H1 (cell line): ENCODE measurements at regions not wholly inside any gene's neighbourhood (a gene's known extent, or its start where the extent isn't known, plus 50 kb on each side); places are given as distances from the start of the nearest gene placed in this dataset.

Experiments
- CTCF ChIA-PET: fragments of 300-600 bp; sonication (Branson Sonifier 250); formaldehyde crosslinking; loops from one replicate; lab custom pipeline; 2021; ENCODE audit not compliant: partially characterized antibody; lab: Charles Lee
- POLR2A ChIA-PET: fragments of 300-600 bp; sonication (Branson Sonifier 250); formaldehyde crosslinking; loops from one replicate; lab custom pipeline; 2021; ENCODE audit warnings: inconsistent platforms; ENCODE audit not compliant: partially characterized antibody; lab: Charles Lee
- DNase-seq, 2 experiments: peaks; one replicate each; pipeline versions ENCODE4 v3.0.0 to v3.0.0-alpha.2; 2010 to 2022; ENCODE audit warnings: low spot score in 2 of 2, low read depth in 1 of 2, mixed read lengths in 1 of 2
- FAIRE-seq: peaks from 2 replicates; lab custom pipeline; 2011; peaks lifted over from hg19 to GRCh38; lab: Jason Lieb, UNC
- H2AFZ ChIP-seq: 2 replicates; pipeline ENCODE4 v1.8.1; 2012; ENCODE audit warnings: low read length, inconsistent platforms
- H2AK5ac ChIP-seq: 2 replicates; pipeline ENCODE4 v1.6.1; 2013; ENCODE audit warnings: low read depth, low read length
- H2BK120ac ChIP-seq: replicated peaks from 2 replicates; pipeline ENCODE3; 2013; ENCODE audit warnings: low read depth, low read length, inconsistent platforms
- H2BK12ac ChIP-seq: 2 replicates; pipeline ENCODE4 v1.6.1; 2013; ENCODE audit warnings: low read depth, low read length
- H2BK15ac ChIP-seq: 2 replicates; pipeline ENCODE4 v1.6.1; 2013; ENCODE audit warnings: low read length
- H2BK20ac ChIP-seq: 2 replicates; pipeline ENCODE4 v1.6.1; 2013; ENCODE audit warnings: low read length
- H2BK5ac ChIP-seq: 2 replicates; pipeline ENCODE4 v1.6.1; 2013; ENCODE audit warnings: low read depth, low read length
- H3K14ac ChIP-seq: 2 replicates; pipeline ENCODE4 v1.6.1; 2013; ENCODE audit warnings: inconsistent platforms; ENCODE audit not compliant: insufficient read length
- H3K18ac ChIP-seq: 2 replicates; pipeline ENCODE4 v1.6.1; 2013; ENCODE audit warnings: low read length; ENCODE audit errors: extremely low read depth
- H3K23ac ChIP-seq: 2 replicates; pipeline ENCODE4 v1.6.1; 2013; ENCODE audit warnings: inconsistent platforms; ENCODE audit not compliant: insufficient read length
- H3K23me2 ChIP-seq: 2 replicates; pipeline ENCODE4 v1.6.1; 2013; ENCODE audit warnings: low read depth, low read length
- H3K27ac ChIP-seq: 2 replicates; pipeline ENCODE4 v1.6.1; 2011; ENCODE audit warnings: low read depth, low read length, inconsistent platforms
- H3K27me3 ChIP-seq, 4 experiments: replicated peaks in 1 of 4; 1 replicate in 1 of 4; 2 replicates in 3 of 4; pipeline versions ENCODE4 v1.6.1 to v1.8.1; 2011 to 2013; ENCODE audit warnings: low read length in 3 of 4, mild to moderate bottlenecking in 3 of 4, inconsistent platforms in 2 of 4, mixed read lengths in 2 of 4, moderate library complexity in 1 of 4; ENCODE audit not compliant: control insufficient read depth in 3 of 4, insufficient read depth in 3 of 4; ENCODE audit errors: extremely low read depth in 1 of 4
- H3K36me3 ChIP-seq, 4 experiments: 2 replicates each; pipeline versions ENCODE4 v1.6.1 to v1.8.1; 2011 to 2013; ENCODE audit warnings: mild to moderate bottlenecking in 4 of 4, low read length in 3 of 4, moderate library complexity in 2 of 4, control low read depth in 1 of 4, inconsistent platforms in 1 of 4; ENCODE audit not compliant: insufficient read depth in 4 of 4, control insufficient read depth in 2 of 4
- H3K4ac ChIP-seq: replicated peaks from 2 replicates; pipeline ENCODE3; 2013; ENCODE audit warnings: low read length, low read depth, mixed read lengths, inconsistent platforms; ENCODE audit not compliant: insufficient read length
- H3K4me1 ChIP-seq, 4 experiments: replicated peaks in 1 of 4; 1 replicate in 1 of 4; 2 replicates in 3 of 4; pipeline versions ENCODE4 v1.6.1 to v1.8.1; 2011 to 2013; ENCODE audit warnings: low read length in 3 of 4, inconsistent platforms in 2 of 4, mixed read lengths in 1 of 4; ENCODE audit not compliant: insufficient read depth in 4 of 4, control insufficient read depth in 3 of 4
- H3K4me2 ChIP-seq, 2 experiments: 2 replicates each; pipeline versions ENCODE4 v1.6.1 to v1.8.1; 2011 to 2013; ENCODE audit warnings: low read depth in 2 of 2, low read length in 2 of 2, control low read depth in 1 of 2, inconsistent platforms in 1 of 2, mild to moderate bottlenecking in 1 of 2; ENCODE audit not compliant: insufficient read depth in 1 of 2
- H3K4me3 ChIP-seq, 4 experiments: fragments of 200-600, 300-600 bp in 1 of 4; sonication (generic), shearing (Covaris generic), sonication (Bioruptor Twin) in 1 of 4; 2 replicates each; pipeline versions ENCODE4 v1.5.1 to v1.8.1; 2011 to 2016; ENCODE audit warnings: low read length in 4 of 4, low read depth in 3 of 4, control low read depth in 2 of 4, inconsistent platforms in 2 of 4, mild to moderate bottlenecking in 2 of 4, mixed read lengths in 1 of 4, moderate library complexity in 1 of 4; ENCODE audit not compliant: insufficient read depth in 2 of 4; ENCODE audit errors: extremely low read depth in 1 of 4
- H3K56ac ChIP-seq: replicated peaks from 2 replicates; pipeline ENCODE3; 2013; ENCODE audit warnings: low read depth, mild to moderate bottlenecking, mixed read lengths, low read length, inconsistent platforms; ENCODE audit not compliant: insufficient read length
- H3K79me1 ChIP-seq: 2 replicates; pipeline ENCODE4 v1.6.1; 2013; ENCODE audit warnings: low read depth, low read length, control low read depth
- H3K79me2 ChIP-seq, 2 experiments: 2 replicates each; pipeline versions ENCODE4 v1.6.1 to v1.8.1; 2012 to 2013; ENCODE audit warnings: low read length in 2 of 2, mild to moderate bottlenecking in 2 of 2, inconsistent platforms in 1 of 2; ENCODE audit not compliant: insufficient read depth in 2 of 2, control insufficient read depth in 1 of 2
- H3K9ac ChIP-seq, 4 experiments: replicated peaks in 1 of 4; 1 replicate in 1 of 4; 2 replicates in 3 of 4; pipeline versions ENCODE4 v1.6.1 to v1.8.1; 2011 to 2013; ENCODE audit warnings: low read depth in 3 of 4, low read length in 3 of 4, control low read depth in 2 of 4, mild to moderate bottlenecking in 2 of 4, moderate library complexity in 2 of 4, inconsistent platforms in 1 of 4; ENCODE audit errors: extremely low read depth in 1 of 4
- H3K9me3 ChIP-seq, 2 experiments: 2 replicates each; pipeline versions ENCODE4 v1.6.1 to v1.8.1; 2012 to 2013; ENCODE audit warnings: mild to moderate bottlenecking in 2 of 2, moderate library complexity in 2 of 2, control low read depth in 1 of 2, inconsistent platforms in 1 of 2, low read depth in 1 of 2, low read length in 1 of 2, mixed read lengths in 1 of 2; ENCODE audit not compliant: insufficient read depth in 2 of 2
- H4K20me1 ChIP-seq, 2 experiments: replicated peaks in 1 of 2; 2 replicates each; pipeline versions ENCODE3 to v1.8.1; 2011 to 2013; ENCODE audit warnings: inconsistent platforms in 2 of 2, low read length in 2 of 2, mild to moderate bottlenecking in 1 of 2; ENCODE audit not compliant: insufficient read depth in 2 of 2, control insufficient read depth in 1 of 2
- H4K5ac ChIP-seq: 2 replicates; pipeline ENCODE4 v1.6.1; 2013; ENCODE audit warnings: low read length, low read depth, mixed read lengths, inconsistent platforms; ENCODE audit not compliant: insufficient read length
- H4K8ac ChIP-seq: 2 replicates; pipeline ENCODE4 v1.8.0; 2013; ENCODE audit warnings: mild to moderate bottlenecking, moderate library complexity, low read length, inconsistent platforms; ENCODE audit not compliant: insufficient read depth; ENCODE audit errors: extremely low read depth
- H4K91ac ChIP-seq: replicated peaks from 2 replicates; pipeline ENCODE3; 2013; ENCODE audit warnings: low read length, mixed read lengths, inconsistent platforms; ENCODE audit not compliant: insufficient read length
- CHD7 ChIP-seq: fragments of 300-600 bp; sonication (generic); IDR thresholded peaks from 2 replicates; pipeline ENCODE4 v1.7.1; 2012; ENCODE audit warnings: low read length, moderate library complexity, mild to moderate bottlenecking, inconsistent platforms; ENCODE audit not compliant: insufficient replicate concordance
- JUN ChIP-seq: IDR thresholded peaks from 2 replicates; pipeline ENCODE4 v1.6.1; 2011; ENCODE audit warnings: low read depth, mild to moderate bottlenecking, improper control_type of control experiment, low read length

GRCh38 chr7:110139056-110139455 lies 951.9 kb upstream of the LRRN3 start:
- Histone ChIP-seq H3K18ac (no peak overlapping the region), H3K27me3 (peaks cover 0 to 1% (median 0%) of the 10 kb centered on the region in 4 experiments; a peak in 1 of 7 replicates), H3K56ac (no peak overlapping the region), H2BK5ac (no peak overlapping the region), H4K91ac (no peak overlapping the region), H2BK15ac (no peak overlapping the region), H3K4me1 (no peaks in the 10 kb centered on the region), H2AFZ (no peak overlapping the region), H3K14ac (no peak overlapping the region), H3K4me3 (no peak overlapping the region), H3K23me2 (no peaks in the 10 kb centered on the region), H3K4me2 (no peak overlapping the region), H2AK5ac (no peak overlapping the region), H3K4ac (no peak overlapping the region), H4K8ac (no peak overlapping the region), H4K20me1 (no peaks in the 10 kb centered on the region), H3K36me3 (no peaks in the 10 kb centered on the region), H4K5ac (no peak overlapping the region), H2BK20ac (no peak overlapping the region), H2BK120ac (no peak overlapping the region), H3K9ac (no peak overlapping the region), H2BK12ac (no peak overlapping the region), H3K79me2 (no peaks in the 10 kb centered on the region), H3K9me3 (no peaks in the 10 kb centered on the region), H3K79me1 (no peaks in the 10 kb centered on the region), H3K23ac (no peak overlapping the region), H3K27ac (no peak overlapping the region)
- no peak for FAIRE-seq
- ChIA-PET POLR2A (no interaction called here), CTCF (no interaction called here)
- DNase-seq = no peak
- TF ChIP-seq CHD7 (no peak), JUN (no peak)
